GM23338 (cell line): ENCODE measurements at regions not wholly inside any gene's neighbourhood (a gene's known extent, or its start where the extent isn't known, plus 50 kb on each side); places are given as distances from the start of the nearest gene placed in this dataset.

Experiments
- ATAC-seq: fragments of 200-7000 bp; cut with Tn5 transposase; 3 replicates; pipeline ENCODE4 v1.9.1; 2020
- DNase-seq: peaks from one replicate; pipeline ENCODE4 v3.0.0-alpha.2; 2015; ENCODE audit warnings: low spot score
- H2AFZ ChIP-seq: fragments of 200-600 bp; sonication (generic); 2 replicates; pipeline ENCODE4 v1.8.0; 2016; ENCODE audit warnings: antibody characterized with exemption, mild to moderate bottlenecking, moderate library complexity
- H3F3A ChIP-seq: fragments of 200-600 bp; sonication (generic); replicated peaks from 2 replicates; pipeline ENCODE4 v1.8.0; 2017; ENCODE audit warnings: antibody characterized with exemption, mixed run types, low read depth
- H3K27ac ChIP-seq: fragments of 200-600 bp; sonication (generic); 2 replicates; pipeline ENCODE4 v1.6.1; 2016; ENCODE audit warnings: low read depth
- H3K27me3 ChIP-seq: fragments of 200-600 bp; sonication (generic); 2 replicates; pipeline ENCODE4 v1.8.0; 2016; ENCODE audit warnings: mild to moderate bottlenecking, mixed run types, moderate library complexity; ENCODE audit not compliant: insufficient read depth
- H3K36me3 ChIP-seq: fragments of 200-600 bp; sonication (generic); 2 replicates; pipeline ENCODE4 v1.8.0; 2016; ENCODE audit warnings: mild to moderate bottlenecking; ENCODE audit not compliant: insufficient read depth
- H3K4me1 ChIP-seq: fragments of 200-600 bp; sonication (generic); 2 replicates; pipeline ENCODE4 v1.8.0; 2016; ENCODE audit warnings: mild to moderate bottlenecking, moderate library complexity; ENCODE audit not compliant: insufficient read depth
- H3K4me2 ChIP-seq: fragments of 200-600 bp; sonication (generic); 2 replicates; pipeline ENCODE4 v1.7.1; 2017; ENCODE audit warnings: mixed run types
- H3K4me3 ChIP-seq: fragments of 200-600 bp; sonication (generic); 2 replicates; pipeline ENCODE4 v1.6.1; 2016; ENCODE audit warnings: mixed run types
- H3K79me2 ChIP-seq: fragments of 200-600 bp; sonication (generic); replicated peaks from 2 replicates; pipeline ENCODE4 v1.8.0; 2017; ENCODE audit warnings: mild to moderate bottlenecking; ENCODE audit not compliant: insufficient read depth
- H3K9me2 ChIP-seq: fragments of 200-600 bp; sonication (generic); 2 replicates; pipeline ENCODE4 v1.8.0; 2017; ENCODE audit not compliant: insufficient read depth
- H4K20me1 ChIP-seq: fragments of 200-600 bp; sonication (generic); replicated peaks from 2 replicates; pipeline ENCODE4 v1.8.0; 2017; ENCODE audit warnings: mild to moderate bottlenecking; ENCODE audit not compliant: insufficient read depth
- H3K27ac Mint-ChIP-seq: 2 replicates; pipeline ENCODE4 v1.8.0; 2020; ENCODE audit warnings: inconsistent platforms, mild to moderate bottlenecking, moderate library complexity, mixed read lengths
- H3K27me3 Mint-ChIP-seq: 3 replicates; pipeline ENCODE4 v1.8.0; 2022; ENCODE audit warnings: low read depth, mild to moderate bottlenecking, moderate library complexity, mixed read lengths, inconsistent platforms; ENCODE audit not compliant: insufficient read depth, poor library complexity
- H3K36me3 Mint-ChIP-seq: 3 replicates; pipeline ENCODE4 v1.8.0; 2021; ENCODE audit warnings: low read depth, mild to moderate bottlenecking, inconsistent platforms, moderate library complexity, mixed read lengths
- H3K4me1 Mint-ChIP-seq: 3 replicates; pipeline ENCODE4 v1.8.0; 2020; ENCODE audit warnings: mild to moderate bottlenecking, inconsistent platforms, mixed read lengths
- H3K4me3 Mint-ChIP-seq: 3 replicates; pipeline ENCODE4 v1.8.0; 2021; ENCODE audit warnings: moderate library complexity, mild to moderate bottlenecking, inconsistent platforms, mixed read lengths
- H3K9me3 Mint-ChIP-seq: 3 replicates; pipeline ENCODE4 v1.8.0; 2020; ENCODE audit warnings: moderate library complexity, mild to moderate bottlenecking, inconsistent platforms, mixed read lengths
- CREB1 ChIP-seq: fragments of 250-450 bp; sonication (Bioruptor Pico); IDR thresholded peaks from 2 replicates; pipeline ENCODE4 v1.5.0; 2020; ENCODE audit warnings: low read depth, mild to moderate bottlenecking, moderate library complexity
- EZH2 ChIP-seq: fragments of 200-600 bp; sonication (generic); IDR thresholded peaks from one replicate; pipeline ENCODE4 v1.8.0; 2017; ENCODE audit warnings: antibody characterized with exemption, mild to moderate bottlenecking, low read depth; ENCODE audit not compliant: unreplicated experiment
- JUNB ChIP-seq: IDR thresholded peaks from one replicate; pipeline ENCODE4 v1.6.1; 2016; ENCODE audit warnings: antibody characterized with exemption; ENCODE audit not compliant: unreplicated experiment
- POLR2AphosphoS5 ChIP-seq: IDR thresholded peaks from 2 replicates; pipeline ENCODE4 v1.6.1; 2016; ENCODE audit warnings: antibody characterized with exemption, low read depth
- STAT1 ChIP-seq: IDR thresholded peaks from one replicate; pipeline ENCODE4 v1.6.1; 2016; ENCODE audit warnings: antibody characterized with exemption; ENCODE audit not compliant: unreplicated experiment
- ZNF114 ChIP-seq: fragments of 250-450 bp; sonication (Bioruptor Pico); IDR thresholded peaks from 2 replicates; pipeline ENCODE4 v1.5.0; 2020; ENCODE audit warnings: mild to moderate bottlenecking, moderate library complexity
- TF ChIP-seq, protein P1 (sequence below): IDR thresholded peaks from one replicate; pipeline ENCODE4 v1.6.1; 2018; ENCODE audit warnings: antibody characterized with exemption; ENCODE audit not compliant: unreplicated experiment
- TF ChIP-seq, protein P2 (sequence below): IDR thresholded peaks from 2 replicates; pipeline ENCODE4 v1.6.1; 2016; ENCODE audit warnings: antibody characterized with exemption
- TF ChIP-seq, protein P3 (sequence below): fragments of 250-450 bp; sonication (Bioruptor Pico); IDR thresholded peaks from 2 replicates; pipeline ENCODE4 v1.5.0; 2020; ENCODE audit warnings: mild to moderate bottlenecking, moderate library complexity

DNA sequence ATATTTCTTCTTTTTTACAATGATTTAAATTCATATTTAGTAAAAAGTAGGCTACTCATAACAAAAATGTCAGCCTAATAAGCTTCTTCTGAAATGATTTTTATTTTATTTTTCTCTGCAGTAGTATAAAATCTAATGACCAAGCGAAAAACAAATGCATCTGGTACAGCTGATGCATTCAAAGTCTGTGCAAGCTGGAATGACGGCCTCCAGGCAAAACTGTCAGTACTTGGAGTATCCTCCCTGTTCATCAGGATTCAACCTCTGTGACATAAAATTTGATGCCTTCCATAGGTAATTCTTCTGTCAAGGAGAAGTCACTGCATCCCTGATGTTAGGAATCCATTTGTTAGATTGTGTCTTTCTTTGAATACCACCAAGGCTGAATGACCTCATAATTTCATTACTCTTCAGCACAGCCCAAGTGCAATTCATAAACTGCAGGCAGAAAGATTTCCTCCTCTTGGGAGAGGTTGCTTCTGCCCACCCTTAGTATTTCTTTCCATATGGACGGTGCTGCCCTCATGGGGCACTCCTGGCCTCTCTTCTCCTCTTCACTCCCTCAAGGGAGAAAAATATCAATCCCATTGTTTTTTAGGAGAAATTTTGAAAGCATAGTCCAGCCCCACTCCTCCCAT, 146.4 kb upstream of the STXBP5 start (continued):
- TF ChIP-seq, protein P1, sequence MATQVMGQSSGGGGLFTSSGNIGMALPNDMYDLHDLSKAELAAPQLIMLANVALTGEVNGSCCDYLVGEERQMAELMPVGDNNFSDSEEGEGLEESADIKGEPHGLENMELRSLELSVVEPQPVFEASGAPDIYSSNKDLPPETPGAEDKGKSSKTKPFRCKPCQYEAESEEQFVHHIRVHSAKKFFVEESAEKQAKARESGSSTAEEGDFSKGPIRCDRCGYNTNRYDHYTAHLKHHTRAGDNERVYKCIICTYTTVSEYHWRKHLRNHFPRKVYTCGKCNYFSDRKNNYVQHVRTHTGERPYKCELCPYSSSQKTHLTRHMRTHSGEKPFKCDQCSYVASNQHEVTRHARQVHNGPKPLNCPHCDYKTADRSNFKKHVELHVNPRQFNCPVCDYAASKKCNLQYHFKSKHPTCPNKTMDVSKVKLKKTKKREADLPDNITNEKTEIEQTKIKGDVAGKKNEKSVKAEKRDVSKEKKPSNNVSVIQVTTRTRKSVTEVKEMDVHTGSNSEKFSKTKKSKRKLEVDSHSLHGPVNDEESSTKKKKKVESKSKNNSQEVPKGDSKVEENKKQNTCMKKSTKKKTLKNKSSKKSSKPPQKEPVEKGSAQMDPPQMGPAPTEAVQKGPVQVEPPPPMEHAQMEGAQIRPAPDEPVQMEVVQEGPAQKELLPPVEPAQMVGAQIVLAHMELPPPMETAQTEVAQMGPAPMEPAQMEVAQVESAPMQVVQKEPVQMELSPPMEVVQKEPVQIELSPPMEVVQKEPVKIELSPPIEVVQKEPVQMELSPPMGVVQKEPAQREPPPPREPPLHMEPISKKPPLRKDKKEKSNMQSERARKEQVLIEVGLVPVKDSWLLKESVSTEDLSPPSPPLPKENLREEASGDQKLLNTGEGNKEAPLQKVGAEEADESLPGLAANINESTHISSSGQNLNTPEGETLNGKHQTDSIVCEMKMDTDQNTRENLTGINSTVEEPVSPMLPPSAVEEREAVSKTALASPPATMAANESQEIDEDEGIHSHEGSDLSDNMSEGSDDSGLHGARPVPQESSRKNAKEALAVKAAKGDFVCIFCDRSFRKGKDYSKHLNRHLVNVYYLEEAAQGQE: no peak
- no peak for TF ChIP-seq CREB1 (CRISPR knock-in tag)
- TF ChIP-seq STAT1: no peak

DNA sequence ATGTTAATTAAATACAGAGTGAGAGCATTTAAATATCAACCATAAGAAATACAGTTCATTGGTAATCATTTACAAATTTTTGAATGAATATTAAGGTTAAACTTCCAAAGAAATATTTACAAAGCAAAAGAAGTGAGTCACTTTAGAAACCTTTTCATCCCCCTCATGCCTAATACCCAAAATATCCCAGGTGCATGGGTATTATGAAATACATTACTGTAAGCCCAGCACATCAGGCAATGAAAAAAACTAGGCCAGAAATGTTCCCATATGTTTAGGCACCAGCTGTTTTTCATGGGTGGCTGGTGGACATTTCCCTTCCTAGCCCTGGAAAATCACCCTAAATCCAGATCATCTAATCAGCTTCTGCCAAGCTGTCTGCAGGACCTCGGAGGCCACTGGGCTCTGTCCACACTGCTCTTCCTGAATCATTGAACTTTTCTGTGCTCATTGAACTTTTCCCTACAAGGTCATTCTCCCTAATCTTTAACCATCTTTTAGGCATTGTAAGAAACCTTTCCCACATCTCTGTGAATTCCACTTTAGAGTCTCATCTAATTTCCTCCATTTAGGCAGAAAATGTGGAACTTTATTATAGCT, 145.3 kb upstream of the STXBP5 start:
- no peaks in the 10 kb centered on the region for H3K36me3 Mint-ChIP-seq
- H3K27ac Mint-ChIP-seq: no peak overlapping the region
- no peaks in the 10 kb centered on the region for H3F3A ChIP-seq
- no peak for DNase-seq
- H3K9me3 Mint-ChIP-seq: no peaks in the 10 kb centered on the region
- no peak for ATAC-seq
- no peaks in the 10 kb centered on the region for H3K79me2 ChIP-seq
- no peak overlapping the region for H3K4me2 ChIP-seq
- H3K4me1 Mint-ChIP-seq: peaks cover 19% of the 10 kb centered on the region
- H3K27me3 Mint-ChIP-seq: no peaks in the 10 kb centered on the region
- no peaks in the 10 kb centered on the region for H4K20me1 ChIP-seq
- no peaks in the 10 kb centered on the region for H3K36me3 ChIP-seq
- H3K4me3 ChIP-seq: no peak overlapping the region
- H2AFZ ChIP-seq: no peak overlapping the region
- H3K4me1 ChIP-seq: peaks cover 11% of the 10 kb centered on the region
- no peak overlapping the region for H3K27ac ChIP-seq
- H3K27me3 ChIP-seq: no peaks in the 10 kb centered on the region
- TF ChIP-seq EZH2 (no peak), ZNF114 (CRISPR knock-in tag) (no peak), JUNB (no peak), STAT1 (no peak), CREB1 (CRISPR knock-in tag) (no peak), POLR2AphosphoS5 (no peak)
- TF ChIP-seq, protein P2, sequence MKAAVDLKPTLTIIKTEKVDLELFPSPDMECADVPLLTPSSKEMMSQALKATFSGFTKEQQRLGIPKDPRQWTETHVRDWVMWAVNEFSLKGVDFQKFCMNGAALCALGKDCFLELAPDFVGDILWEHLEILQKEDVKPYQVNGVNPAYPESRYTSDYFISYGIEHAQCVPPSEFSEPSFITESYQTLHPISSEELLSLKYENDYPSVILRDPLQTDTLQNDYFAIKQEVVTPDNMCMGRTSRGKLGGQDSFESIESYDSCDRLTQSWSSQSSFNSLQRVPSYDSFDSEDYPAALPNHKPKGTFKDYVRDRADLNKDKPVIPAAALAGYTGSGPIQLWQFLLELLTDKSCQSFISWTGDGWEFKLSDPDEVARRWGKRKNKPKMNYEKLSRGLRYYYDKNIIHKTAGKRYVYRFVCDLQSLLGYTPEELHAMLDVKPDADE: no peak
- TF ChIP-seq, protein P3, sequence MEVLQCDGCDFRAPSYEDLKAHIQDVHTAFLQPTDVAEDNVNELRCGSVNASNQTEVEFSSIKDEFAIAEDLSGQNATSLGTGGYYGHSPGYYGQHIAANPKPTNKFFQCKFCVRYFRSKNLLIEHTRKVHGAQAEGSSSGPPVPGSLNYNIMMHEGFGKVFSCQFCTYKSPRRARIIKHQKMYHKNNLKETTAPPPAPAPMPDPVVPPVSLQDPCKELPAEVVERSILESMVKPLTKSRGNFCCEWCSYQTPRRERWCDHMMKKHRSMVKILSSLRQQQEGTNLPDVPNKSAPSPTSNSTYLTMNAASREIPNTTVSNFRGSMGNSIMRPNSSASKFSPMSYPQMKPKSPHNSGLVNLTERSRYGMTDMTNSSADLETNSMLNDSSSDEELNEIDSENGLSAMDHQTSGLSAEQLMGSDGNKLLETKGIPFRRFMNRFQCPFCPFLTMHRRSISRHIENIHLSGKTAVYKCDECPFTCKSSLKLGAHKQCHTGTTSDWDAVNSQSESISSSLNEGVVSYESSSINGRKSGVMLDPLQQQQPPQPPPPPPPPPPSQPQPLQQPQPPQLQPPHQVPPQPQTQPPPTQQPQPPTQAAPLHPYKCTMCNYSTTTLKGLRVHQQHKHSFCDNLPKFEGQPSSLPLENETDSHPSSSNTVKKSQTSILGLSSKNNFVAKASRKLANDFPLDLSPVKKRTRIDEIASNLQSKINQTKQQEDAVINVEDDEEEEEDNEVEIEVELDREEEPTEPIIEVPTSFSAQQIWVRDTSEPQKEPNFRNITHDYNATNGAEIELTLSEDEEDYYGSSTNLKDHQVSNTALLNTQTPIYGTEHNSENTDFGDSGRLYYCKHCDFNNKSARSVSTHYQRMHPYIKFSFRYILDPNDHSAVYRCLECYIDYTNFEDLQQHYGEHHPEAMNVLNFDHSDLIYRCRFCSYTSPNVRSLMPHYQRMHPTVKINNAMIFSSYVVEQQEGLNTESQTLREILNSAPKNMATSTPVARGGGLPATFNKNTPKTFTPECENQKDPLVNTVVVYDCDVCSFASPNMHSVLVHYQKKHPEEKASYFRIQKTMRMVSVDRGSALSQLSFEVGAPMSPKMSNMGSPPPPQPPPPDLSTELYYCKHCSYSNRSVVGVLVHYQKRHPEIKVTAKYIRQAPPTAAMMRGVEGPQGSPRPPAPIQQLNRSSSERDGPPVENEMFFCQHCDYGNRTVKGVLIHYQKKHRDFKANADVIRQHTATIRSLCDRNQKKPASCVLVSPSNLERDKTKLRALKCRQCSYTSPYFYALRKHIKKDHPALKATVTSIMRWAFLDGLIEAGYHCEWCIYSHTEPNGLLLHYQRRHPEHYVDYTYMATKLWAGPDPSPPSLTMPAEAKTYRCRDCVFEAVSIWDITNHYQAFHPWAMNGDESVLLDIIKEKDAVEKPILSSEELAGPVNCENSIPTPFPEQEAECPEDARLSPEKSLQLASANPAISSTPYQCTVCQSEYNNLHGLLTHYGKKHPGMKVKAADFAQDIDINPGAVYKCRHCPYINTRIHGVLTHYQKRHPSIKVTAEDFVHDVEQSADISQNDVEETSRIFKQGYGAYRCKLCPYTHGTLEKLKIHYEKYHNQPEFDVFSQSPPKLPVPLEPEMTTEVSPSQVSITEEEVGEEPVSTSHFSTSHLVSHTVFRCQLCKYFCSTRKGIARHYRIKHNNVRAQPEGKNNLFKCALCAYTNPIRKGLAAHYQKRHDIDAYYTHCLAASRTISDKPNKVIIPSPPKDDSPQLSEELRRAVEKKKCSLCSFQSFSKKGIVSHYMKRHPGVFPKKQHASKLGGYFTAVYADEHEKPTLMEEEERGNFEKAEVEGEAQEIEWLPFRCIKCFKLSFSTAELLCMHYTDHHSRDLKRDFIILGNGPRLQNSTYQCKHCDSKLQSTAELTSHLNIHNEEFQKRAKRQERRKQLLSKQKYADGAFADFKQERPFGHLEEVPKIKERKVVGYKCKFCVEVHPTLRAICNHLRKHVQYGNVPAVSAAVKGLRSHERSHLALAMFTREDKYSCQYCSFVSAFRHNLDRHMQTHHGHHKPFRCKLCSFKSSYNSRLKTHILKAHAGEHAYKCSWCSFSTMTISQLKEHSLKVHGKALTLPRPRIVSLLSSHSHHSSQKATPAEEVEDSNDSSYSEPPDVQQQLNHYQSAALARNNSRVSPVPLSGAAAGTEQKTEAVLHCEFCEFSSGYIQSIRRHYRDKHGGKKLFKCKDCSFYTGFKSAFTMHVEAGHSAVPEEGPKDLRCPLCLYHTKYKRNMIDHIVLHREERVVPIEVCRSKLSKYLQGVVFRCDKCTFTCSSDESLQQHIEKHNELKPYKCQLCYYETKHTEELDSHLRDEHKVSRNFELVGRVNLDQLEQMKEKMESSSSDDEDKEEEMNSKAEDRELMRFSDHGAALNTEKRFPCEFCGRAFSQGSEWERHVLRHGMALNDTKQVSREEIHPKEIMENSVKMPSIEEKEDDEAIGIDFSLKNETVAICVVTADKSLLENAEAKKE (CRISPR knock-in tag): no peak
- H3K9me2 ChIP-seq: peaks cover 3% of the 10 kb centered on the region
- no peak overlapping the region for H3K4me3 Mint-ChIP-seq
